ENCODE measurements at regions not wholly inside any gene's neighbourhood (a gene's known extent, or its start where the extent isn't known, plus 50 kb on each side); places are given as distances from the start of the nearest gene placed in this dataset.
"Not testable (repeated sequence)": the region's sequence is repeated elsewhere in the genome, so short reads cannot be mapped to it uniquely, and the experiment has no call there.

- no peak overlapping the region for H3K23ac ChIP-seq (ENCODE audit: insufficient read length, low read depth, low read length)
- H3K9me3 Mint-ChIP-seq, result no peaks in the 10 kb centered on the region
- no peak overlapping the region for H2BK5ac ChIP-seq (ENCODE audit: insufficient read length, low read length)
- H2AK5ac ChIP-seq (ENCODE audit: insufficient read length, low read length), result no peak overlapping the region
- H2AFZ ChIP-seq (ENCODE audit: low read length), result no peak overlapping the region
- H3K27ac ChIP-seq (ENCODE audit: insufficient read length, low read depth, low read length), result no peak overlapping the region
- H2BK20ac ChIP-seq (ENCODE audit: low read depth, low read length, poor library complexity, severe bottlenecking), result no peak overlapping the region
- H4K20me1 ChIP-seq (ENCODE audit: control insufficient read depth, insufficient read depth, insufficient read length), result no peaks in the 10 kb centered on the region
- no peak overlapping the region for H3K18ac ChIP-seq (ENCODE audit: insufficient read length, low read depth, low read length)
- no peak overlapping the region for H4K5ac ChIP-seq (ENCODE audit: insufficient read length, low read depth, low read length)
- no peaks in the 10 kb centered on the region for H3K27me3 ChIP-seq (ENCODE audit: insufficient read depth, low read length)
- no peak overlapping the region for H3T11ph ChIP-seq (ENCODE audit: low read length)
- H4K91ac ChIP-seq (ENCODE audit: insufficient read length, low read depth, low read length), result no peak overlapping the region
- no peaks in the 10 kb centered on the region for H3K27me3 Mint-ChIP-seq (ENCODE audit: low read depth)
- no peak overlapping the region for H3K9ac ChIP-seq (ENCODE audit: extremely low read depth, insufficient read length, low read length)
- no peak overlapping the region for H2BK12ac ChIP-seq (ENCODE audit: insufficient read length, low read depth, low read length)
- DNase-seq, result no peak
- H3K79me1 ChIP-seq (ENCODE audit: insufficient read depth, low read depth, low read length, poor library complexity, severe bottlenecking), result no peaks in the 10 kb centered on the region
- no peak overlapping the region for H3K27ac Mint-ChIP-seq
- H3K56ac ChIP-seq (ENCODE audit: insufficient read length, low read depth, low read length), result no peak overlapping the region
- H3K9me3 ChIP-seq (ENCODE audit: control insufficient read depth, low read depth, low read length), result no peaks in the 10 kb centered on the region
- H3K4me1 ChIP-seq (ENCODE audit: insufficient read depth, low read length), result no peaks in the 10 kb centered on the region
- no peak overlapping the region for H3K14ac ChIP-seq (ENCODE audit: insufficient read depth, low read length)
- no peak overlapping the region for H3K4me2 ChIP-seq (ENCODE audit: insufficient read depth, insufficient read length, low read length)
- H3K79me2 ChIP-seq (ENCODE audit: insufficient read depth, low read length), result no peaks in the 10 kb centered on the region
- H3K36me3 Mint-ChIP-seq (ENCODE audit: insufficient read depth in 1 of 3, low read depth in 3 of 3), result no peaks in the 10 kb centered on the region
- no peak overlapping the region for H2BK15ac ChIP-seq (ENCODE audit: low read depth, low read length)
- H3K4me3 Mint-ChIP-seq, result no peak overlapping the region
- H2BK120ac ChIP-seq (ENCODE audit: low read depth, low read length, poor library complexity, severe bottlenecking), result no peak overlapping the region
- TF ChIP-seq CTCF (conservative IDR thresholded peaks at IDR 0.05), result no peak
- H4K8ac ChIP-seq (replicated peaks; ENCODE audit: insufficient read length, low read depth, low read length), result no peak overlapping the region
- no peak overlapping the region for H3K4ac ChIP-seq (ENCODE audit: low read depth, low read length)
- no CpG with 5 or more reads among the region's 4 CpGs for WGBS (ENCODE audit: extremely low coverage, insufficient read length, low lambda C conversion rate)
- H3K4me1 Mint-ChIP-seq, result peaks cover 4 to 5% of the 10 kb centered on the region in 2 experiments; a peak in 3 of 4 replicates
- H3K23me2 ChIP-seq (ENCODE audit: insufficient read length, low read depth, low read length, poor library complexity, severe bottlenecking), result no peaks in the 10 kb centered on the region
Observed at GRCh38 chr5:9761706-9762105, 131.6 kb upstream of the TAS2R1 start.

- not testable (repeated sequence) for H3K4ac ChIP-seq (ENCODE audit: low read depth, low read length); H2BK12ac ChIP-seq (ENCODE audit: insufficient read length, low read depth, low read length); H4K20me1 ChIP-seq (ENCODE audit: control insufficient read depth, insufficient read depth, insufficient read length); H3K79me1 ChIP-seq (ENCODE audit: insufficient read depth, low read depth, low read length, poor library complexity, severe bottlenecking); H2AFZ ChIP-seq (ENCODE audit: low read length); H3K4me2 ChIP-seq (ENCODE audit: insufficient read depth, insufficient read length, low read length); H3K56ac ChIP-seq (ENCODE audit: insufficient read length, low read depth, low read length); H3K79me2 ChIP-seq (ENCODE audit: insufficient read depth, low read length); H3K4me1 Mint-ChIP-seq; H3T11ph ChIP-seq (ENCODE audit: low read length); DNase-seq; H3K14ac ChIP-seq (ENCODE audit: insufficient read depth, low read length); H2BK15ac ChIP-seq (ENCODE audit: low read depth, low read length); H3K9me3 Mint-ChIP-seq; H4K91ac ChIP-seq (ENCODE audit: insufficient read length, low read depth, low read length); H4K8ac ChIP-seq (replicated peaks; ENCODE audit: insufficient read length, low read depth, low read length); H2BK20ac ChIP-seq (ENCODE audit: low read depth, low read length, poor library complexity, severe bottlenecking); H3K23ac ChIP-seq (ENCODE audit: insufficient read length, low read depth, low read length); H3K4me3 Mint-ChIP-seq; H4K5ac ChIP-seq (ENCODE audit: insufficient read length, low read depth, low read length); H2BK5ac ChIP-seq (ENCODE audit: insufficient read length, low read length); H3K9ac ChIP-seq (ENCODE audit: extremely low read depth, insufficient read length, low read length); H3K9me3 ChIP-seq (ENCODE audit: control insufficient read depth, low read depth, low read length); H3K27ac ChIP-seq (ENCODE audit: insufficient read length, low read depth, low read length); H3K4me1 ChIP-seq (ENCODE audit: insufficient read depth, low read length); H3K18ac ChIP-seq (ENCODE audit: insufficient read length, low read depth, low read length); H3K27me3 Mint-ChIP-seq (ENCODE audit: low read depth); H2AK5ac ChIP-seq (ENCODE audit: insufficient read length, low read length); H3K36me3 Mint-ChIP-seq (ENCODE audit: insufficient read depth in 1 of 3, low read depth in 3 of 3); H3K27me3 ChIP-seq (ENCODE audit: insufficient read depth, low read length); H2BK120ac ChIP-seq (ENCODE audit: low read depth, low read length, poor library complexity, severe bottlenecking); H3K23me2 ChIP-seq (ENCODE audit: insufficient read length, low read depth, low read length, poor library complexity, severe bottlenecking); H3K27ac Mint-ChIP-seq
- no CpG with 5 or more reads among the region's 5 CpGs for WGBS (ENCODE audit: extremely low coverage, insufficient read length, low lambda C conversion rate)
Observed at GRCh38 chr5:9752670-9753069, 122.5 kb upstream of the TAS2R1 start.
